ENCODE measurements at regions not wholly inside any gene's neighbourhood (a gene's known extent, or its start where the extent isn't known, plus 50 kb on each side); places are given as distances from the start of the nearest gene placed in this dataset.
"Not testable (repeated sequence)": the region's sequence is repeated elsewhere in the genome, so short reads cannot be mapped to it uniquely, and the experiment has no call there.

GRCh38 chr7:131981069-131981468 lies 424.6 kb upstream of the PODXL start:
- TF ChIP-seq POLR2A, CTCF (IDR thresholded peaks at IDR 0.05): not testable (repeated sequence)
